SK-N-SH (cell line): ENCODE measurements at regions not wholly inside any gene's neighbourhood (a gene's known extent, or its start where the extent isn't known, plus 50 kb on each side); places are given as distances from the start of the nearest gene placed in this dataset.
A peak's percentile ranks its signal among the peaks of the same experiment; 100 is the strongest.

Experiments used
- CTCF ChIA-PET: fragments of 300-600, 350-600 bp; formaldehyde crosslinking; extraction: SDS; loops from one replicate; lab custom pipeline; 2021; lab: Yijun Ruan, JAX
- POLR2A ChIA-PET: fragments of 350-600 bp; sonication (Branson Sonifier 250); formaldehyde crosslinking; extraction: SDS; loops from one replicate; lab custom pipeline; 2020; ENCODE audit warnings: antibody characterized with exemption, inconsistent platforms; lab: Yijun Ruan, JAX
- DNase-seq: peaks from one replicate; pipeline ENCODE4 v3.0.0; 2012
- H2AFZ ChIP-seq: fragments of 200-600 bp; sonication (generic); 2 replicates; pipeline ENCODE4 v1.8.1; 2016; ENCODE audit warnings: antibody characterized with exemption, mild to moderate bottlenecking, low read depth
- H3F3A ChIP-seq: fragments of 200-600 bp; sonication (generic); replicated peaks from 2 replicates; pipeline ENCODE3; 2016; ENCODE audit warnings: antibody characterized with exemption, mild to moderate bottlenecking; ENCODE audit not compliant: insufficient read depth
- H3K27ac ChIP-seq, 2 experiments: fragments of 200-500 bp in 1 of 2; fragments of 200-600 bp in 1 of 2; sonication (Bioruptor generic) in 1 of 2; sonication (generic), shearing (Covaris generic) in 1 of 2; 2 replicates each; pipeline versions ENCODE4 v1.5.1 to v1.6.1; 2014 to 2016; ENCODE audit warnings: low read depth in 2 of 2, inconsistent platforms in 1 of 2, low read length in 1 of 2, mild to moderate bottlenecking in 1 of 2, mixed read lengths in 1 of 2
- H3K27me3 ChIP-seq: fragments of 200-600 bp; sonication (generic), shearing (Covaris generic); 2 replicates; pipeline ENCODE4 v1.6.1; 2016; ENCODE audit warnings: mixed run types; ENCODE audit not compliant: insufficient read depth
- H3K36me3 ChIP-seq, 2 experiments: fragments of 200-500 bp in 1 of 2; fragments of 200-600 bp in 1 of 2; sonication (Bioruptor generic) in 1 of 2; sonication (generic) in 1 of 2; replicated peaks in 1 of 2; 2 replicates each; pipeline versions ENCODE3 to v1.5.1; 2014 to 2016; ENCODE audit warnings: low read length in 1 of 2, mild to moderate bottlenecking in 1 of 2; ENCODE audit not compliant: insufficient read depth in 2 of 2, control insufficient read depth in 1 of 2
- H3K4me1 ChIP-seq, 2 experiments: fragments of 200-500 bp in 1 of 2; fragments of 200-600 bp in 1 of 2; sonication (Bioruptor generic) in 1 of 2; sonication (generic), shearing (Covaris generic) in 1 of 2; 2 replicates each; pipeline versions ENCODE4 v1.5.1 to v1.6.1; 2014 to 2016; ENCODE audit warnings: low read depth in 1 of 2, low read length in 1 of 2, mixed run types in 1 of 2; ENCODE audit not compliant: insufficient read depth in 2 of 2, control insufficient read depth in 1 of 2
- H3K4me2 ChIP-seq: fragments of 200-600 bp; sonication (generic), shearing (Covaris generic); 2 replicates; pipeline ENCODE4 v1.6.1; 2017; ENCODE audit warnings: mixed run types
- H3K4me3 ChIP-seq, 2 experiments: fragments of 200-500 bp in 1 of 2; fragments of 200-600 bp in 1 of 2; sonication (Bioruptor generic) in 1 of 2; sonication (generic), shearing (Covaris generic) in 1 of 2; 2 replicates each; pipeline versions ENCODE4 v1.5.1 to v1.8.1; 2014 to 2016; ENCODE audit warnings: low read depth in 2 of 2, inconsistent platforms in 1 of 2, low read length in 1 of 2, mild to moderate bottlenecking in 1 of 2, mixed read lengths in 1 of 2, moderate library complexity in 1 of 2
- H3K79me2 ChIP-seq: fragments of 200-600 bp; sonication (generic); 2 replicates; pipeline ENCODE4 v1.8.1; 2017; ENCODE audit warnings: mild to moderate bottlenecking; ENCODE audit not compliant: insufficient read depth
- H3K9ac ChIP-seq: fragments of 200-600 bp; sonication (generic); 2 replicates; pipeline ENCODE4 v1.6.1; 2017; ENCODE audit warnings: mixed run types
- H3K9me2 ChIP-seq: fragments of 200-600 bp; sonication (generic); 2 replicates; pipeline ENCODE4 v1.6.1; 2017; ENCODE audit warnings: mixed run types
- H3K9me3 ChIP-seq: fragments of 200-600 bp; sonication (generic); 2 replicates; pipeline ENCODE4 v1.6.1; 2017; ENCODE audit warnings: mixed run types, mild to moderate bottlenecking, moderate library complexity
- H4K20me1 ChIP-seq: fragments of 200-600 bp; sonication (generic); 2 replicates; pipeline ENCODE4 v1.6.1; 2017; ENCODE audit warnings: mild to moderate bottlenecking, mixed run types; ENCODE audit not compliant: insufficient read depth
- CHD2 ChIP-seq: fragments of 150-350 bp; IDR thresholded peaks from 2 replicates; pipeline ENCODE4 v1.6.1; 2018; ENCODE audit warnings: low read length; ENCODE audit not compliant: partially characterized antibody
- EP300 ChIP-seq, 2 experiments: IDR thresholded peaks; 2 replicates each; pipeline versions ENCODE4 v1.4.0 to v1.6.1; 2012; ENCODE audit warnings: borderline replicate concordance in 1 of 2, low read depth in 1 of 2, low read length in 1 of 2
- FOXJ3 ChIP-seq: sonication (generic); formaldehyde crosslinking; IDR thresholded peaks from 2 replicates; pipeline ENCODE4 v1.5.1; 2020; ENCODE audit warnings: mild to moderate bottlenecking, missing genetic modification reagents
- FOXM1 ChIP-seq: IDR thresholded peaks from 2 replicates; pipeline ENCODE4 v1.4.0; 2012; ENCODE audit warnings: low read depth, mild to moderate bottlenecking
- GATA2 ChIP-seq: sonication (generic); formaldehyde crosslinking; IDR thresholded peaks from 2 replicates; pipeline ENCODE4 v1.5.0; 2020; ENCODE audit warnings: mild to moderate bottlenecking, missing genetic modification reagents
- IRF3 ChIP-seq: fragments of 150-350 bp; IDR thresholded peaks from 2 replicates; pipeline ENCODE4 v1.6.1; 2016; ENCODE audit warnings: mild to moderate bottlenecking, low read depth, low read length
- JUND ChIP-seq: IDR thresholded peaks from 2 replicates; pipeline ENCODE4 v1.4.0; 2012
- MEF2A ChIP-seq: IDR thresholded peaks from 2 replicates; pipeline ENCODE4 v1.4.0; 2012; ENCODE audit warnings: low read depth, borderline replicate concordance
- POLR2AphosphoS5 ChIP-seq: IDR thresholded peaks from 2 replicates; pipeline ENCODE4 v1.6.1; 2012; ENCODE audit warnings: low read depth, low read length
- RAD21 ChIP-seq: IDR thresholded peaks from 2 replicates; pipeline ENCODE4 v1.6.1; 2012; ENCODE audit warnings: mild to moderate bottlenecking, low read length
- RCOR1 ChIP-seq: fragments of 150-350 bp; IDR thresholded peaks from 2 replicates; pipeline ENCODE4 v1.6.1; 2017; ENCODE audit warnings: antibody characterized with exemption, low read length
- TAF1 ChIP-seq: IDR thresholded peaks from 2 replicates; pipeline ENCODE4 v1.6.1; 2012; ENCODE audit warnings: low read depth, mild to moderate bottlenecking, low read length, moderate library complexity, borderline replicate concordance
- TCF12 ChIP-seq: IDR thresholded peaks from 2 replicates; pipeline ENCODE4 v1.4.0; 2012
- TEAD4 ChIP-seq: IDR thresholded peaks from 2 replicates; pipeline ENCODE4 v1.4.0; 2012; ENCODE audit warnings: mild to moderate bottlenecking, borderline replicate concordance; ENCODE audit not compliant: insufficient read depth
- USF2 ChIP-seq: fragments of 150-350 bp; IDR thresholded peaks from 2 replicates; pipeline ENCODE4 v1.6.1; 2017; ENCODE audit warnings: antibody characterized with exemption, low read length, low read depth, borderline replicate concordance
- ZBTB33 ChIP-seq: IDR thresholded peaks from 2 replicates; pipeline ENCODE4 v1.4.0; 2012; ENCODE audit warnings: low read depth, borderline replicate concordance
- WGBS: methylation state at CpG from one replicate; pipeline ENCODE4 v1.1.6; 2017; ENCODE audit warnings: low lambda C conversion rate; 5-methylcytosine and 5-hydroxymethylcytosine counted together

- no peak for TF ChIP-seq IRF3
- no peak for TF ChIP-seq USF2
- no peak for TF ChIP-seq ZBTB33
- no peak for TF ChIP-seq CHD2
- no peak for TF ChIP-seq MEF2A
Observed at GRCh38 chr11:79546351-79546750, 105.5 kb upstream of the TENM4 start (continued).

GRCh38 chr11:79544361-79544760 lies 103.5 kb upstream of the TENM4 start:
- no peak for TF ChIP-seq TAF1
- peak in 1 of 2 experiments; percentile 95; a peak in 2 of 4 replicates for TF ChIP-seq EP300 (IDR thresholded peaks at IDR 0.05; ENCODE audit: borderline replicate concordance in 1 of 2, low read depth in 1 of 2, low read length in 1 of 2)
- peak; percentile 92 for TF ChIP-seq FOXJ3 (CRISPR knock-in tag)
- peak; percentile 86 for TF ChIP-seq CHD2
- 0 out of 2 replicates have a peak, but pooled peaks have one; percentile 13 for TF ChIP-seq TEAD4
- TF ChIP-seq POLR2AphosphoS5, result peak; percentile 36; the same call in 1 of the 2 replicates
- TF ChIP-seq FOXM1, result no peak
- TF ChIP-seq RAD21, result peak; percentile 31
- TF ChIP-seq TCF12, result peak; percentile 55
- TF ChIP-seq JUND, result no peak
- peak; percentile 98 for TF ChIP-seq RCOR1
- TF ChIP-seq GATA2, result peak; percentile 99
- no peak overlapping the region for H2AFZ ChIP-seq
- H3K4me2 ChIP-seq, result no peak overlapping the region
- CTCF ChIA-PET, result interaction anchor here (0.8 to 1.3 kb wide), 2 partner anchors 15 to 828 kb away, joined by 3 to 4 read pairs; no protein-coding TSS in a partner anchor
- WGBS, result 31% methylated on average over 2 of the region's 2 CpGs
- DNase-seq, result peak; percentile 70
- H3K9ac ChIP-seq, result no peak overlapping the region
- H3K79me2 ChIP-seq, result no peaks in the 10 kb centered on the region
- POLR2A ChIA-PET, result no interaction called here
- H3K27me3 ChIP-seq, result no peaks in the 10 kb centered on the region
- H3F3A ChIP-seq, result no peaks in the 10 kb centered on the region
- H3K9me2 ChIP-seq, result no peaks in the 10 kb centered on the region
- H3K36me3 ChIP-seq, result no peaks in the 10 kb centered on the region
- H3K4me1 ChIP-seq, result peaks cover 0 to 8% of the 10 kb centered on the region in 2 experiments; a peak in 2 of 4 replicates
- H3K9me3 ChIP-seq, result no peaks in the 10 kb centered on the region
- H3K4me3 ChIP-seq, result no peak overlapping the region
- H3K27ac ChIP-seq, result peak overlapping the region in 1 of 2 experiments; percentile 58; a peak in 1 of 4 replicates
- no peaks in the 10 kb centered on the region for H4K20me1 ChIP-seq
